ENCODE measurements at regions not wholly inside any gene's neighbourhood (a gene's known extent, or its start where the extent isn't known, plus 50 kb on each side); places are given as distances from the start of the nearest gene placed in this dataset.

GRCh38 chr1:212192261-212192998, 92.8 kb upstream of the PPP2R5A start:
- no peak for DNase-seq

GRCh38 chr1:212196355-212196754, 88.9 kb upstream of the PPP2R5A start:
- no peak for DNase-seq

GRCh38 chr1:212201461-212201860, 83.7 kb upstream of the PPP2R5A start:
- DNase-seq, result no peak

GRCh38 chr1:212203630-212204029, 81.6 kb upstream of the PPP2R5A start:
- no peak for DNase-seq

DNA sequence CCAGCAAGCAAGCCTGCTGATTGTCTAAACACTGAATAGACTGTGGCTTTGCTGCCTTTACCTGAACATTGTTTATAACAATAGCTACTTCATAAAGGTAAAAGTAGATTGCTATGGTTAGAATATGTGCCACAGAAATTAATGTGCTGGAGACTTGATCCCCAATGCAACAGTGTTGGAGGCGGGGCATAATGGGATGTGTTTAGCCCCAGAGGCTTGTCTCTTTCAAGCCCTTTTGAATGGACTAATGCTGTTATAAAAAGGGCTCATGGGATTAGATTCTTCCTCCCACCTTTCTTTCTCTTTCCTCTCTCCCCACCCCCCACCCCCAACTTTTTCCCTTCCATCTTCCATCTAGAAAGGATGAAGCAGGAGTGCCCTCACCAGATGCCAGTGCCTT, 80.2 kb upstream of the PPP2R5A start:
- no peak for DNase-seq

GRCh38 chr1:212205843-212206242, 79.4 kb upstream of the PPP2R5A start:
- DNase-seq, result no peak

DNA sequence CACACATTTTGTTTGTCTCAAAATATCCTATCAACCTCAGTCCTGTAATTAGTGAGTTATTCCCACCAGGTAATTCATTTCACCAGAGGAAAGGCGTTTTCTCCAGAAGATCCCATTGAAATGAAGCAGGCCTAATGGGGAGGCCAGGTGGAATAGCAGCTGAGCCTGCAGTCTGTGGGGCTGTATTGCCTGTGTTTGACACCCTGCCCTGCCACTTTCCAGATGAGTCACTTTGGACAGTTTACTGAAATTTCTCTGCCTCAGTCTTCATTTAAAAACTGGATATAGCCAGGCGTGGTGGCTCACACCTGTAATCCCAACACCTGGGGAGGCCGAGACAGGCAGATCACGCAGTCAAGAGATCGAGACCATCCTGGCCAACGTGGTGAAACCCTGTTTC, 78.1 kb upstream of the PPP2R5A start:
- DNase-seq, result no peak

- DNase-seq, result no peak
Observed at GRCh38 chr1:212207822-212208520, 77.2 kb upstream of the PPP2R5A start.

- no peak for DNase-seq
Observed at GRCh38 chr1:212208978-212209644, 76.1 kb upstream of the PPP2R5A start.

DNA sequence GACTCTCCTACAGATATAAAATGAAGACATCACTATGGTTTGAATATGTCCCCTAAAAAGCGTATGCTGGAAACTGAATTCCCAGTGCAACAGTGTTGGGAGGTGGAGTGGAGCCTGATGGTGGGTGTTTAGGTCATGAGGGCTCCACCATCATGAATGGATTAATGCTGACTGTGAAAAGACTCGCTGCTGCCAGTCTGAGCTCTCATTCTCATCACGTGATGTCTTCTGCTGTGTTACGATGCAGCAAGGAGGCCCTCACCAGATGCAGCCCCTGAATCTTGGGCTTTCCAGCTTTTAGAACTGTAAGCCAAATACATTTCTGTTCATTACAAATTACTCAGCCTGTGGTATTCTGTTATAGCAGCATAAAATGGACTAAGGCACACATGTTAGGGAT, 73.8 kb upstream of the PPP2R5A start:
- DNase-seq, result no peak

DNA sequence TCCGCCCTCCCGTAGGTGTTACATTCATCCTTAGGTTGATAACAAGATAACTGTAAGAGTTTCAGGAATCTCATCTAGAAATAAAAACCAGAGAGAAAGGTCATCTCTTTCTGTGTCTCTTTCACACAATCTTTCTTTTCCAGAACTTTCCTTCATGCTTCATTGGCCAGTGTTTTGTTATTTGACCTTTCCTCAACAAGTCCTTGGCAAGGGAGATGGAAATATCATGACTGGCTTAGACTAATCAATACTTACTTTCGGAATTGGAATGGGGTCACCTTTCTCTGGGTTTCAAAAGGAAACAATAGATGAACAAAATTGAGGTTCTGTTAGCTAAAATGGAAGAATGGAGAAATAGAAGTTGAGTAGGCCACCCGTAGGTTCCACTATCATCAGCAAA, 72.9 kb upstream of the PPP2R5A start:
- DNase-seq, result no peak

- DNase-seq, result no peak
Observed at GRCh38 chr1:212212906-212213305, 72.3 kb upstream of the PPP2R5A start.

DNA sequence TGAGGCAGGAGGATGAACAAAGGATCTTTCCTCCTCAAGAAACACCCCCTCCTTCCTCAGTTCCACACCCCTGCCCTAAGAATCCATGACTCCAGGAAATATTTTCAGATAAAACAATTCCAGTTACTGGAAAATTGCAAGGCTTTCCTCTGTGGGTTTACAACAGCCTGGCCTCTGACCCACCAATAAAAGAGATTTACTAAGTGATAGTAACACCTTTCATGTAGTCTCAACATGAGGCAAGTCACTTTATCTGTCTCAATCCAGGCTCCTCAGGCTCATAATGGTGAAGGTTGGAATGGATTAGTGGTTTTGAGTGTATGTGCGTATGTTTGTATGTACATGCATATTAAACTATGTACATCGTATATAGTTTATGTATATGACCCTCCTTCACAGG, 71.4 kb upstream of the PPP2R5A start:
- DNase-seq, result no peak

DNA sequence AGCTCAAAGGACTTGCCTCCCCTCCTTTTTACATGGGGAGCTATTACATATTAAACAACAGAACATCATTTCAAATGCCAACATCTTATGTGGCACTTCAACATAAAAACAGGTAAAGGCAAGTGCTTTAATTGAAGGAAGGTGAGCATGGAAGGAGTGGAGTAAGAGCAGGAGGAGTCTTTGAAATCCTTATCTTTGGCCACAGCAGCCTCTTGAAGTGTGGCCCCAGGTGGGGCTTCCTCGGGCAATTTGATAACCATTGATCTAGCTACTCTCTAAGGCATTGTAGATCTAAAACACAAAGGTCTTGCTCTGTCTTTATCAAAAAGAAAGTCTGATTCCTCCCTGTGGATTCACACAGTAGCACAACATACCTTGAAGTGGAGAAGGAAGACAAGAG, 70.9 kb upstream of the PPP2R5A start:
- no peak for DNase-seq

- no peak for DNase-seq
Observed at GRCh38 chr1:212215910-212216309, 69.3 kb upstream of the PPP2R5A start.

GRCh38 chr1:212217633-212218032, 67.6 kb upstream of the PPP2R5A start:
- no peak for DNase-seq

DNA sequence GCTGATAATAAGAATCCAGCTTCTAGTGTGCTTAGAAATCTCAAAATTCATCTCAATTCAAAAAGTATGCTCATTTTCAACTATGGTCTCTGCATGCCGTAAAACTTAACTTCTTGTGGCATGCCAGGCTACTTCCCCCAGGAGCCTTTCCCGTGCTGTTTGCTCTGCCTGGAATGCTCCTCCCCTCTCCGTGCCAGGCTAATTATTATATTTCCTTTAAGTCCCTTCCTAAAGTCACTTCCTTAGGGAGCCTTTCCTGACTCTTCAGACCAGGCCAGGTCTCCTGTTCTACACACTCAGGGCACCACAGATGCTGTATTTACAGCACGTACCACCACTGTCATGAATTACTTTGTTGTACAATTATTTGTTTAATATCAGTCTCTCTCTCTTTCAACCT, 67.1 kb upstream of the PPP2R5A start:
- no peak for DNase-seq

DNA sequence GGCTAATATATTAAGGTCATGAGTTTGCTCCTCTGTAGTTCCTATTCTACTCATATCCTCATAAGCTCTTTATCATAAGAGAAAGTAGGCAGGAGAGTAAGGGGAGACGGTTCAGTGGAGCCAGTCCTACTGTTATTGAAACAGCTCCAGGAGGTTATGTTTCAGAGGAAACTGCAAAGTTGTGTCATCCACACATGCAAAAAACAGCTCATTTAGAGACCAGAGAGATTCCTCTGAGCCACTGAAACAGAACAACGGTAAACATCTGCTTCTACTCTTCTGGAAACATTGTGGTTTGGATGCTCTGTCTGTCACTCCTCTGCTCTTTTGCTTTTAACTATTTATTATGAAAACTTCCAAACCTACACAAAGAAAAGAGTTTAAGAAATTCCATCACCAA, 66.3 kb upstream of the PPP2R5A start:
- no peak for DNase-seq

- DNase-seq, result no peak
Observed at GRCh38 chr1:212219679-212220463, 65.3 kb upstream of the PPP2R5A start.

GRCh38 chr1:212221801-212222200, 63.4 kb upstream of the PPP2R5A start:
- DNase-seq, result no peak

- DNase-seq, result no peak
Observed at GRCh38 chr1:212224102-212224501, 61.1 kb upstream of the PPP2R5A start.

GRCh38 chr1:212225416-212225815, 59.8 kb upstream of the PPP2R5A start:
- DNase-seq, result no peak

GRCh38 chr1:212225871-212226302, 59.3 kb upstream of the PPP2R5A start:
- no peak for DNase-seq
